HG03196 (cell line): ENCODE measurements at regions not wholly inside any gene's neighbourhood (a gene's known extent, or its start where the extent isn't known, plus 50 kb on each side); places are given as distances from the start of the nearest gene placed in this dataset.

ENCODE experiments used
- ATAC-seq: cut with Tn5 transposase; IDR thresholded peaks from one replicate; pipeline ENCODE4 v1.9.1; 2021; ENCODE audit not compliant: unreplicated experiment

- no peak for ATAC-seq
These were observed 295.5 kb downstream of the DTWD2 start for GRCh38 chr5:118692811-118693342.

GRCh38 chr5:118687661-118688621, 300.4 kb downstream of the DTWD2 start:
- peak; percentile 83 for ATAC-seq

GRCh38 chr5:118687100-118687499, 301.2 kb downstream of the DTWD2 start:
- ATAC-seq: no peak

DNA sequence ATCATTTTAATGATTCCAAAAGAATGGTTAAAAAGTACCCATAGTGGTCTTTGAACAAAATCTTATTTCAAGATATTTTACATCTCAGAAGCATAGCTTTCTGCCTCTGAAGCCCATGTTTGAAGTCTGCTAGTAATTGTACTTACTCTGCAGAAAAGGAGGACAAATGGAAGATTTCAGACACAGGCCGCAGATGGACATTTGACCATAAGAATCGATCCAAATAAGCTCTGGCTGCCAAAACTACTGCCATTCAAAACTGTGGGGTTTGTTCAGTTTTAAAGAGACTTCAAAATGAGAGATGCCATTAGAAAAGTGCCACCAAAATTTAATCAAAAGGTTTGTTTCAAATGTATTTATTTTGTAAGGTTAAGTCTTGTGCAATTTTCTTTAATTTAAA, 306.7 kb downstream of the DTWD2 start:
- ATAC-seq: no peak

- ATAC-seq: no peak
These were observed 308.9 kb downstream of the DTWD2 start for GRCh38 chr5:118679264-118679940.

GRCh38 chr5:118678746-118679145, 309.6 kb downstream of the DTWD2 start:
- ATAC-seq: no peak

- ATAC-seq: no peak
These were observed 313.1 kb downstream of the DTWD2 start for GRCh38 chr5:118675247-118675646.

DNA sequence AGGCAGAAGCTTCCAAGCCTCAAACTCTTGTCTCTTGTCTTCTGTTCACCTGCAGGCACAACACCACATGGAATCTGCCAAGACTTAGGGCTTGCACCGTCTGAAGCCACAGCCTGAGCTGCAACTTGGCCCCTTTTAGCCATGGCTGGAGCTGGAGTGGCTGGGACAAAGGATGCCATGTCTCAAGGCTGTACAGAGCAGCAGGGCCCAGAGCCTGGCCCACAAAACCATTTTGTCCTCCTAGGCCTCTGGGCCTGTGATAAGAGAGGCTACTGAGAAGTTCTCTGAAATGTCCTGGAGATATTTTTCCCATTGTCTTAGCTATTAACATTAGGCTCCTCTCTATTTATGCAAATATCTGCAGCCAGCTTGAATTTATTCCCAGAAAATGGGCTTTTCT, 330.8 kb downstream of the DTWD2 start:
- ATAC-seq: no peak

- ATAC-seq: no peak
These were observed 334.5 kb downstream of the DTWD2 start for GRCh38 chr5:118653872-118654271.

DNA sequence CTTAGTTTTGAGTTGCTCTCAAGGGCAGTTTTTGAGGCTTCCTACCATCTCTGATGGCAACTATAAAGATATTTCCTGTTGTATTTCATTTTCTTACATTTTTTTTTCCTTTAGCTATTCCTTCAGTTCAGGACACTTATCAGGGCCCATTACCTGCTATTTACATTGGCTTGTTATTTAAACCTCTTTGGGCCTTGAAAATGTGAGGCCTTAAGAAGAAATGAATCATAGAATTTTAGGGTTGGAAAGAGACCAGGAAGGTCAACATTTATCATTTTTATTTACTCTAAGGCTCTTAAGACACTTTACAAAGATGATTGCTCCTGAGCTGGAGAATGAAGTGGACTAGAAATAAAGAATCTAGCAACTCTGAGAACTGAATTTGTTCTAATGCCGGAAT, 335.2 kb downstream of the DTWD2 start:
- ATAC-seq: no peak

- ATAC-seq: no peak
These were observed 337.3 kb downstream of the DTWD2 start for GRCh38 chr5:118651002-118651401.

- ATAC-seq: no peak
These were observed 340.8 kb downstream of the DTWD2 start for GRCh38 chr5:118647587-118647986.

DNA sequence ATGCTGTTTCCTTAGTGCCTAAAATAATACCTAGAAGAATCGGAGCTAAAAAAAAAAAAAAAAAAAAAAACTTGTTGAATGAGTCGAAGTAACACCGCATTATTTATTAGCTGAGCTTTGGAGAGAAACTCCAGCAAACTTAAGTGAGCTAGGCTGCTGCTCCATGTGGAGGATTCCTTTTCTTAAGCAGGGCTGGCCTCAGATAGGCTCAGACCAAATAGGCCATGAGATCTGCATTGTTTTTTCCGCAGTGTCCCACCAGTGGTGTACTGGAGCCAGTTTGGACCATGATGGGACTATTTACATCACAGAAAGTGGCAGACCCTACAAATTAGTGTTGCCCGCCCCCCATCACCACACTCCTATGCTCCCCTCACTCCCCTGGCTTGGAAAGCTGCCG, 341.4 kb downstream of the DTWD2 start:
- no peak for ATAC-seq

DNA sequence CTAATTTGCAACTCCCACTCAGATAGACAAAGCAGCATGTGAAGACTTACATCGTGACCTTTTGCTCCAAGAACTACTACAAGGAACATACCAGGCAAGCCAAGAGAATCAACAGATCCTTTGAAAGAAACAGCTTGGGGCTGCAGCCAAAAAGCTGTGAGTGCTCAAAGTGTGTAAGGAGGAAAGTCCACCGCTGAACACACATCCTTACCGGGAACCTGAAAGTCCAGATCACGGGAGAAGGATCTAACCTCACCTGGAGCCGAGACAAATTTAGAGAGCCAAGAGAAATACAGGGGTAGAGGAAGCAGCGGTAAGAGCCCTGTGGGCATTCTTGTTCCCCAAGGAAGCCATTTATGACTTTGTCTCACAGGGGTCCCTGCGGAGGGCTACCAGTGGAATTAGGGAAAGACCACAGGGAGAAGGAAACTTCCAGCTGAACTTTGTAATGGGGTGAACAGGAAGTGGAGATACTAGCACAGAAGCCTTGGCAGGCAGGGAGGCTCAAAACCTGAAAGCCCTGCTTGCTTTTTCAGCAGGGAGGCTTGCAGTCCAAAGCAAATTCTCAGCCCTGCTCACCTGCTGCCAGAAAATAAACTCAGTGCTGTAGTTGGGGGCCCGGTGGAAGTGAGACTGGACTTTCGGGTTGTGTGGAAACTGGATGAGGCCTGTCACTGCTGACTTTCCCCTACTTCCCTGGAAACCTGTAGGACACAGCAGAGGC, 350.2 kb downstream of the DTWD2 start:
- no peak for ATAC-seq

- no peak for ATAC-seq
These were observed 359.5 kb downstream of the DTWD2 start for GRCh38 chr5:118628660-118629354.

DNA sequence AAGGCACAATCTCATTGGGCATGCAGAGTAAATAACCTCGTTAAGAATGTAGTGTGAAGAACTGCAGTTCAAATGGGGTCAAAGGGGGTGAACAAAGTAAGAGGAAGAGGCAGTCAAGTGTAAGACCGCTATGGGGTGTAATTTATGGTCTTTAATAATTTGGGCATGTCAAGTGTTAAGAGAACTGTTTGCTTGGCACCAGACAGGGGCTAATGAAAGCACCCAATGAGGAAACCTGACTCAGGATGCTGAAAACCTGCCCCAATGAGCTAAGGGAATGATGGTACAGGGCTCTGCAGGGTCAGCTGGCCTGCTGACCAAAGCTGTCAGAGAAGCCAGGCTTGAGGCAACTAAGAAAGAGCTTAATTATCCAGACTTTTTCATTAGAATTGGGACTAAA, 368.1 kb downstream of the DTWD2 start:
- ATAC-seq: no peak

- ATAC-seq: no peak
These were observed 368.5 kb downstream of the DTWD2 start for GRCh38 chr5:118619823-118620222.

GRCh38 chr5:118616281-118616680, 372.1 kb downstream of the DTWD2 start:
- ATAC-seq: no peak

- no peak for ATAC-seq
These were observed 373.5 kb downstream of the DTWD2 start for GRCh38 chr5:118614731-118615456.

- ATAC-seq: no peak
These were observed 376.9 kb downstream of the DTWD2 start for GRCh38 chr5:118611332-118611945.
